ENCODE measurements at regions not wholly inside any gene's neighbourhood (a gene's known extent, or its start where the extent isn't known, plus 50 kb on each side); places are given as distances from the start of the nearest gene placed in this dataset.

DNA sequence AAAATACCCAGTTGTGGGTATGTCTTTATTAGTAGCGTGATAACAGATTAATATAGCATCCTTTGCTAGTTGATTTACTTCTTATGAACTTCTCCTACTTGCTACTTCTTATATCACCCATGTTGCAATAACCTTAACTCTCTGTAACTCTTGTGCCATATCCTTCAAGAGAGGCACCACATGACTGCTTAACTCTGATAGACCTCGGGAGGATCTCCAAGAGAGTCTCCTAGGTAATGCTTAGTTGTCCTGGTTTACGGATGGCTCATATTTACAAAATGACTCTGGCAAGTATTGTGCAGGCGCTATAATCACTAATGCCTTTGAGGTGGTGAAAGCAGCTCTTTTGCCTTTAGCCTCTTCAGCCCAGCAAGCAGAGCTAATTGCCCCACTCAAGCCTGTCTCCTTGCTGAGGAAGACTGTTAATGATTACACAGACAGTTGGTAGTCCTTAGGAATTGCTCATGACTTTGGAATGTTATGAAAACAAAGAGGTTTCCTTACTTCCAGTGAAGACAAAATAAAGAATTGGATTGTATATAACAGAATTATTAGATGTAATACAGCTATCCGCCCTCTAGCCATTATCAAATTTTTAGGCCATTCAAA is 1305.8 kb downstream of the PCDH7 start (continued):
- TF ChIP-seq RARB (CRISPR knock-in tag; IDR thresholded peaks at IDR 0.05): no peak
- TF ChIP-seq CSDC2 (CRISPR knock-in tag; IDR thresholded peaks at IDR 0.05): no peak
- TF ChIP-seq ZFP3 (CRISPR knock-in tag; IDR thresholded peaks at IDR 0.05): no peak
- no peak for TF ChIP-seq ZFP30 (CRISPR knock-in tag; IDR thresholded peaks at IDR 0.05)
- TF ChIP-seq ZNF8 (CRISPR knock-in tag; IDR thresholded peaks at IDR 0.05): no peak
- TF ChIP-seq ISL1 (CRISPR knock-in tag; IDR thresholded peaks at IDR 0.05): no peak

DNA sequence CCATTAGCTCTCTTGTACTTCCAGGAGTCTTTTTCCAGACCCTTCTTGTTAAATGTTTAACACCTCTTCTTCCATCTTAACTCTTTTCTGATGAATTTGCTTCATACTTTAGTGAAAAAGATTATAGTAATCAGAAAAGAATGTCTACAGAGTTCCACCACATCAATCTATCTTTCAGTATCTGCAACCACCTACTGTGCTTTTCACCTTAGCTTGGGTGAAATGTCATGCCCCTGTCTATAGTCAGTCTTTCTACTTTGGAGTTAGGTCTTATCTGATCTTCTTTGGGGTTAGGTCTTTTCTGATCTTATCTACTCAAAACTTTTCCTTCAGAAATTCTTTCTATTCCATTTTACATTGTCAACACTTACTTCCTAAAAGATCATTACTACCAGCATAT is 1310.2 kb downstream of the PCDH7 start:
- TF ChIP-seq, protein P1, sequence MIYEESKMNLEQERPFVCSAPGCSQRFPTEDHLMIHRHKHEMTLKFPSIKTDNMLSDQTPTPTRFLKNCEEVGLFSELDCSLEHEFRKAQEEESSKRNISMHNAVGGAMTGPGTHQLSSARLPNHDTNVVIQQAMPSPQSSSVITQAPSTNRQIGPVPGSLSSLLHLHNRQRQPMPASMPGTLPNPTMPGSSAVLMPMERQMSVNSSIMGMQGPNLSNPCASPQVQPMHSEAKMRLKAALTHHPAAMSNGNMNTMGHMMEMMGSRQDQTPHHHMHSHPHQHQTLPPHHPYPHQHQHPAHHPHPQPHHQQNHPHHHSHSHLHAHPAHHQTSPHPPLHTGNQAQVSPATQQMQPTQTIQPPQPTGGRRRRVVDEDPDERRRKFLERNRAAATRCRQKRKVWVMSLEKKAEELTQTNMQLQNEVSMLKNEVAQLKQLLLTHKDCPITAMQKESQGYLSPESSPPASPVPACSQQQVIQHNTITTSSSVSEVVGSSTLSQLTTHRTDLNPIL (CRISPR knock-in tag; IDR thresholded peaks at IDR 0.05; ENCODE audit: low read depth): no peak
- TF ChIP-seq, protein P2, sequence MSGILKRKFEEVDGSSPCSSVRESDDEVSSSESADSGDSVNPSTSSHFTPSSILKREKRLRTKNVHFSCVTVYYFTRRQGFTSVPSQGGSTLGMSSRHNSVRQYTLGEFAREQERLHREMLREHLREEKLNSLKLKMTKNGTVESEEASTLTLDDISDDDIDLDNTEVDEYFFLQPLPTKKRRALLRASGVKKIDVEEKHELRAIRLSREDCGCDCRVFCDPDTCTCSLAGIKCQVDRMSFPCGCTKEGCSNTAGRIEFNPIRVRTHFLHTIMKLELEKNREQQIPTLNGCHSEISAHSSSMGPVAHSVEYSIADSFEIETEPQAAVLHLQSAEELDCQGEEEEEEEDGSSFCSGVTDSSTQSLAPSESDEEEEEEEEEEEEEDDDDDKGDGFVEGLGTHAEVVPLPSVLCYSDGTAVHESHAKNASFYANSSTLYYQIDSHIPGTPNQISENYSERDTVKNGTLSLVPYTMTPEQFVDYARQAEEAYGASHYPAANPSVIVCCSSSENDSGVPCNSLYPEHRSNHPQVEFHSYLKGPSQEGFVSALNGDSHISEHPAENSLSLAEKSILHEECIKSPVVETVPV (CRISPR knock-in tag; IDR thresholded peaks at IDR 0.05): no peak
- TF ChIP-seq ARNTL (CRISPR knock-in tag; IDR thresholded peaks at IDR 0.05; ENCODE audit: borderline replicate concordance, low read depth) (no peak), ZC3H10 (CRISPR knock-in tag; IDR thresholded peaks at IDR 0.05) (no peak), ZFP3 (CRISPR knock-in tag; IDR thresholded peaks at IDR 0.05) (no peak), ESRRG (CRISPR knock-in tag; IDR thresholded peaks at IDR 0.05) (no peak), PPARA (CRISPR knock-in tag; IDR thresholded peaks at IDR 0.05; ENCODE audit: borderline replicate concordance) (no peak), OSR1 (CRISPR knock-in tag; IDR thresholded peaks at IDR 0.05) (no peak), ZNF8 (CRISPR knock-in tag; IDR thresholded peaks at IDR 0.05) (no peak), SNAI2 (CRISPR knock-in tag; IDR thresholded peaks at IDR 0.05) (no peak), ZFP30 (CRISPR knock-in tag; IDR thresholded peaks at IDR 0.05) (no peak), GLIS3 (CRISPR knock-in tag; IDR thresholded peaks at IDR 0.05) (no peak), CSDC2 (CRISPR knock-in tag; IDR thresholded peaks at IDR 0.05) (no peak)
- TF ChIP-seq, protein P3, sequence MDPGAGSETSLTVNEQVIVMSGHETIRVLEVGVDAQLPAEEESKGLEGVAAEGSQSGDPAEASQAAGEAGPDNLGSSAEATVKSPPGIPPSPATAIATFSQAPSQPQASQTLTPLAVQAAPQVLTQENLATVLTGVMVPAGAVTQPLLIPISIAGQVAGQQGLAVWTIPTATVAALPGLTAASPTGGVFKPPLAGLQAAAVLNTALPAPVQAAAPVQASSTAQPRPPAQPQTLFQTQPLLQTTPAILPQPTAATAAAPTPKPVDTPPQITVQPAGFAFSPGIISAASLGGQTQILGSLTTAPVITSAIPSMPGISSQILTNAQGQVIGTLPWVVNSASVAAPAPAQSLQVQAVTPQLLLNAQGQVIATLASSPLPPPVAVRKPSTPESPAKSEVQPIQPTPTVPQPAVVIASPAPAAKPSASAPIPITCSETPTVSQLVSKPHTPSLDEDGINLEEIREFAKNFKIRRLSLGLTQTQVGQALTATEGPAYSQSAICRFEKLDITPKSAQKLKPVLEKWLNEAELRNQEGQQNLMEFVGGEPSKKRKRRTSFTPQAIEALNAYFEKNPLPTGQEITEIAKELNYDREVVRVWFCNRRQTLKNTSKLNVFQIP (CRISPR knock-in tag; IDR thresholded peaks at IDR 0.05; ENCODE audit: borderline replicate concordance, low read depth): no peak
- TF ChIP-seq, protein P4, sequence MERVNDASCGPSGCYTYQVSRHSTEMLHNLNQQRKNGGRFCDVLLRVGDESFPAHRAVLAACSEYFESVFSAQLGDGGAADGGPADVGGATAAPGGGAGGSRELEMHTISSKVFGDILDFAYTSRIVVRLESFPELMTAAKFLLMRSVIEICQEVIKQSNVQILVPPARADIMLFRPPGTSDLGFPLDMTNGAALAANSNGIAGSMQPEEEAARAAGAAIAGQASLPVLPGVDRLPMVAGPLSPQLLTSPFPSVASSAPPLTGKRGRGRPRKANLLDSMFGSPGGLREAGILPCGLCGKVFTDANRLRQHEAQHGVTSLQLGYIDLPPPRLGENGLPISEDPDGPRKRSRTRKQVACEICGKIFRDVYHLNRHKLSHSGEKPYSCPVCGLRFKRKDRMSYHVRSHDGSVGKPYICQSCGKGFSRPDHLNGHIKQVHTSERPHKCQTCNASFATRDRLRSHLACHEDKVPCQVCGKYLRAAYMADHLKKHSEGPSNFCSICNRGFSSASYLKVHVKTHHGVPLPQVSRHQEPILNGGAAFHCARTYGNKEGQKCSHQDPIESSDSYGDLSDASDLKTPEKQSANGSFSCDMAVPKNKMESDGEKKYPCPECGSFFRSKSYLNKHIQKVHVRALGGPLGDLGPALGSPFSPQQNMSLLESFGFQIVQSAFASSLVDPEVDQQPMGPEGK (CRISPR knock-in tag; IDR thresholded peaks at IDR 0.05; ENCODE audit: borderline replicate concordance): no peak
- no peak for ATAC-seq

DNA sequence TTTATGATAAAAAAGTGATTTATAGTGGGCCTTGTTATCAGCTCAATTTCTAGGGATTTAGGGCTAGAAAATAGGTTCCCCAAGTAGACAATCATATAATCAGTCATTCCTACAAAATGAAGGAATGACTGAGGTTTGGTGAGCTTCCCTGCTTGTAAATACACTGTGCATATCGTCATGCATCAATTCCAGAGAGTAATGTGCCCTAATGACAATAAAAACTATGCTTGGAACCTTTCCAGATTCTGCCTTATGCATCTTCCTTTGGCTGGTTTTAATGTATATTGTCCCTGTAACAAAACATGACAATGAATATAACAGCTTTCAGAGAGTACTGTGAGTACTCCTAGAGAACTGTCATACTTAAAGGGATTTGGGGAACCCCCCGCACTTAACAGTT is 1310.9 kb downstream of the PCDH7 start:
- no peak for TF ChIP-seq ZNF565 (CRISPR knock-in tag; conservative IDR thresholded peaks at IDR 0.05; ENCODE audit: low read depth)
- no peak for TF ChIP-seq SNAI2 (CRISPR knock-in tag; IDR thresholded peaks at IDR 0.05)
- no peak for TF ChIP-seq CSDC2 (CRISPR knock-in tag; IDR thresholded peaks at IDR 0.05)
- no peak for TF ChIP-seq ZC3H10 (CRISPR knock-in tag; IDR thresholded peaks at IDR 0.05)
- TF ChIP-seq PPARA (CRISPR knock-in tag; IDR thresholded peaks at IDR 0.05; ENCODE audit: borderline replicate concordance): no peak
- TF ChIP-seq GLIS3 (CRISPR knock-in tag; IDR thresholded peaks at IDR 0.05): no peak
- no peak for TF ChIP-seq BACH2 (CRISPR knock-in tag; IDR thresholded peaks at IDR 0.05; ENCODE audit: borderline replicate concordance)
- no peak for TF ChIP-seq TOX (CRISPR knock-in tag; IDR thresholded peaks at IDR 0.05; ENCODE audit: borderline replicate concordance)
- no peak for TF ChIP-seq RARB (CRISPR knock-in tag; IDR thresholded peaks at IDR 0.05)
- no peak for TF ChIP-seq TCF4 (CRISPR knock-in tag; IDR thresholded peaks at IDR 0.05; ENCODE audit: borderline replicate concordance)
- ATAC-seq: no peak

DNA sequence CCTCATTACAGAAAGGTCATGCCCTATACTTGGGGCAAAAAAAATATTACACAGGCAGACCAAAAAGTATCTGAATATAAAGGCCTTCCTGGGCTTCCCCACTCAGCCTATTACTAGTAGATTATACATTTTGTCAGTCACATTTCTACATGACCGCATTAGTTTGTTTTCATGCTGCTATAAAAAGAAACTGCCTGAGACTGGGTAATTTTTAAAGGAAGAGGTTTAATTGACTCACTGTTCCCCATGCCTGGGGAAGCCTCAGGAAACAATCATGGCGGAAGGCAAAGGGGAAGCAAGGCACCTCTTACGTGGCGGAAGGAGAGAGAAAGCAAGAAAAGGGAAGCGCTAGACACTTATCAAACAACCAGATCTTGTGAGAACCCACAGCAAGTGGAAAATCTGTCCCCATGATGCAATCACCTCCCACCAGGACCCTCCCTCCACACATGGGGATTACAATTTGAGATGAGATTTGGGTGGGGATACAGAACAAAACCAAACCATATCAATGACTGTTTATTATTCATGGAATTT is 1312.0 kb downstream of the PCDH7 start:
- no peak for ATAC-seq
- TF ChIP-seq ZNF565 (CRISPR knock-in tag; conservative IDR thresholded peaks at IDR 0.05; ENCODE audit: low read depth): no peak
- TF ChIP-seq, protein P1 (CRISPR knock-in tag; IDR thresholded peaks at IDR 0.05; ENCODE audit: low read depth): no peak
- TF ChIP-seq ARNTL (CRISPR knock-in tag; IDR thresholded peaks at IDR 0.05; ENCODE audit: borderline replicate concordance, low read depth): no peak
- no peak for TF ChIP-seq ZFP30 (CRISPR knock-in tag; IDR thresholded peaks at IDR 0.05)
- no peak for TF ChIP-seq TOX (CRISPR knock-in tag; IDR thresholded peaks at IDR 0.05; ENCODE audit: borderline replicate concordance)
- TF ChIP-seq, protein P4 (CRISPR knock-in tag; IDR thresholded peaks at IDR 0.05; ENCODE audit: borderline replicate concordance): no peak
- no peak for TF ChIP-seq CSDC2 (CRISPR knock-in tag; IDR thresholded peaks at IDR 0.05)
- TF ChIP-seq BACH2 (CRISPR knock-in tag; IDR thresholded peaks at IDR 0.05; ENCODE audit: borderline replicate concordance): no peak
- TF ChIP-seq ESRRG (CRISPR knock-in tag; IDR thresholded peaks at IDR 0.05): no peak
- TF ChIP-seq, protein P3 (CRISPR knock-in tag; IDR thresholded peaks at IDR 0.05; ENCODE audit: borderline replicate concordance, low read depth): no peak
- no peak for TF ChIP-seq PPARA (CRISPR knock-in tag; IDR thresholded peaks at IDR 0.05; ENCODE audit: borderline replicate concordance)
- TF ChIP-seq GLIS3 (CRISPR knock-in tag; IDR thresholded peaks at IDR 0.05): no peak
- TF ChIP-seq ISL1 (CRISPR knock-in tag; IDR thresholded peaks at IDR 0.05): no peak

Measured in SK-N-SH treated with all-trans-retinoic acid at 6 μM for 48 hours (cell line).